NB4 (cell line): ENCODE measurements at regions not wholly inside any gene's neighbourhood (a gene's known extent, or its start where the extent isn't known, plus 50 kb on each side); places are given as distances from the start of the nearest gene placed in this dataset.

Source experiments
- MYC ChIP-seq: IDR thresholded peaks from 2 replicates; pipeline ENCODE4 v1.6.1; 2011; ENCODE audit warnings: low read depth, low read length
- POLR2A ChIP-seq: IDR thresholded peaks from 2 replicates; pipeline ENCODE4 v1.6.1; 2011; ENCODE audit warnings: mild to moderate bottlenecking; ENCODE audit not compliant: insufficient read length; ENCODE audit errors: extremely low read depth
- TF ChIP-seq, protein P1 (sequence below): IDR thresholded peaks from one replicate; pipeline ENCODE4 v1.5.1; 2012; ENCODE audit warnings: low read depth, low read length
- TF ChIP-seq, protein P2 (sequence below): IDR thresholded peaks from 2 replicates; pipeline ENCODE4 v1.6.1; 2011; ENCODE audit warnings: low read depth, low read length

DNA sequence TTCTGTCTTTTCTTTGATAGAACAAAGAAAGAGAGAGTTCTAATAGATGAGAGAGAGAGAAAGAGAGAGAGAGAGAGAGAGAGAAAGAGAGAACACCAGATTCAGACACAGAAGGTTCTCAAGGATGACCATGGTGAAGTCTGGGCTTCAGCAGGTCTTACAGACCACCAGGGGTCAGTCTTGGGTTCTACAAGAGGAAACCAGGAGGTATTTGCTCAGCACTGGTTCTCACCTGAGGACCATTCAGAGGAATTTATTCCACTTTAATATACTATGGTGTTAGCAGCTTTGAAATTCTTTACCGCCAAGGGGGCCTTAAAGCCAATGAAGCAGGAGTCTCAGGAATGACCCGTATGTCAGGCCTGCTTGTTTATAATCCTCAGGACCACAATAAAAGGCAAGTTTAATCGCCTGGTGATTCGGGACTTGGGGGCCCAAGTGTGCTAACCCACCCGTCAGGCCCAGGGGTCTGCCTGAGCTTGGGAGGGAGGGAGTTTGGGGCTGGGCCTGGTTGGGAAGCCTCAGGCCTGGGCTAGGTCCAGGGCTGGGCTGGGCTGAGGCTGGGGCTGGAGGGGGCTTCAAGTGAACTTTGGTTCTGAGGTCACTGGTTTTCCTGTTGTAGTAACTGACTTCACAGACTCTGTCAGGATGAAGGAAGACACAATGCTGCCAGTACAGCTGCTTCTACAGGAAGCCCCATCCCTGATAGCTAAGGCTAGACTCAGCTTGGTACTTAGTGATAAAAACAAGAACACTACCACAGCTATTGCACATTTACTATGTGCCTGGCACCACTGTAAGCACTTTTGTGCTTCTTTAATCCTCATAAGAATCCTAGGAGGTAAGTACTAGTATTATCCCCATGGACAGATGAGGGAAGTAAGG is 179.2 kb upstream of the ZBED5 start:
- TF ChIP-seq, protein P1, sequence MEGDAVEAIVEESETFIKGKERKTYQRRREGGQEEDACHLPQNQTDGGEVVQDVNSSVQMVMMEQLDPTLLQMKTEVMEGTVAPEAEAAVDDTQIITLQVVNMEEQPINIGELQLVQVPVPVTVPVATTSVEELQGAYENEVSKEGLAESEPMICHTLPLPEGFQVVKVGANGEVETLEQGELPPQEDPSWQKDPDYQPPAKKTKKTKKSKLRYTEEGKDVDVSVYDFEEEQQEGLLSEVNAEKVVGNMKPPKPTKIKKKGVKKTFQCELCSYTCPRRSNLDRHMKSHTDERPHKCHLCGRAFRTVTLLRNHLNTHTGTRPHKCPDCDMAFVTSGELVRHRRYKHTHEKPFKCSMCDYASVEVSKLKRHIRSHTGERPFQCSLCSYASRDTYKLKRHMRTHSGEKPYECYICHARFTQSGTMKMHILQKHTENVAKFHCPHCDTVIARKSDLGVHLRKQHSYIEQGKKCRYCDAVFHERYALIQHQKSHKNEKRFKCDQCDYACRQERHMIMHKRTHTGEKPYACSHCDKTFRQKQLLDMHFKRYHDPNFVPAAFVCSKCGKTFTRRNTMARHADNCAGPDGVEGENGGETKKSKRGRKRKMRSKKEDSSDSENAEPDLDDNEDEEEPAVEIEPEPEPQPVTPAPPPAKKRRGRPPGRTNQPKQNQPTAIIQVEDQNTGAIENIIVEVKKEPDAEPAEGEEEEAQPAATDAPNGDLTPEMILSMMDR = peak; percentile 65
- TF ChIP-seq POLR2A (no peak), MYC (no peak)
- TF ChIP-seq, protein P2, sequence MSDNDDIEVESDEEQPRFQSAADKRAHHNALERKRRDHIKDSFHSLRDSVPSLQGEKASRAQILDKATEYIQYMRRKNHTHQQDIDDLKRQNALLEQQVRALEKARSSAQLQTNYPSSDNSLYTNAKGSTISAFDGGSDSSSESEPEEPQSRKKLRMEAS = no peak
